ENCODE measurements at regions not wholly inside any gene's neighbourhood (a gene's known extent, or its start where the extent isn't known, plus 50 kb on each side); places are given as distances from the start of the nearest gene placed in this dataset.

- Mint-ChIP-seq H3K4me3 (ENCODE audit: unreplicated experiment) (no peak overlapping the region), H3K9me3 (ENCODE audit: unreplicated experiment) (peaks cover 41% of the 10 kb centered on the region), H3K4me1 (ENCODE audit: insufficient read depth, unreplicated experiment) (no peaks in the 10 kb centered on the region), H3K36me3 (ENCODE audit: insufficient read depth, unreplicated experiment) (no peaks in the 10 kb centered on the region), H3K27ac (ENCODE audit: low read depth, unreplicated experiment) (no peak overlapping the region), H3K27me3 (ENCODE audit: insufficient read depth, unreplicated experiment) (no peaks in the 10 kb centered on the region)
- BruUV-seq (replicated peaks): no TSS peak
- ChIA-PET CTCF (no interaction called here), POLR2A (no interaction called here)
- intact Hi-C loops (cut with micrococcal nuclease): no loop called here
- DNase-seq (ENCODE audit: unreplicated experiment): no peak
- no peak for TF ChIP-seq CTCF (IDR thresholded peaks at IDR 0.05; ENCODE audit: unreplicated experiment)
These were observed 232.4 kb upstream of the AJAP1 start for GRCh38 chr1:4421986-4422385.

- no peaks in the 10 kb centered on the region for H3K27me3 Mint-ChIP-seq (ENCODE audit: insufficient read depth, unreplicated experiment)
- ChIA-PET CTCF (interaction anchor here (0.6 kb wide), 1 partner anchor 382 kb away, joined by 3 read pairs; no protein-coding TSS in a partner anchor), POLR2A (no interaction called here)
- H3K27ac Mint-ChIP-seq (ENCODE audit: low read depth, unreplicated experiment): no peak overlapping the region
- no peak overlapping the region for H3K4me3 Mint-ChIP-seq (ENCODE audit: unreplicated experiment)
- H3K9me3 Mint-ChIP-seq (ENCODE audit: unreplicated experiment): peaks cover 42% of the 10 kb centered on the region
- BruUV-seq (replicated peaks): no TSS peak
- no peaks in the 10 kb centered on the region for H3K36me3 Mint-ChIP-seq (ENCODE audit: insufficient read depth, unreplicated experiment)
- no peak for TF ChIP-seq CTCF (IDR thresholded peaks at IDR 0.05; ENCODE audit: unreplicated experiment)
- H3K4me1 Mint-ChIP-seq (ENCODE audit: insufficient read depth, unreplicated experiment): no peaks in the 10 kb centered on the region
- no peak for DNase-seq (ENCODE audit: unreplicated experiment)
- intact Hi-C loops (cut with micrococcal nuclease): no loop called here
These were observed 231.7 kb upstream of the AJAP1 start for GRCh38 chr1:4422504-4423289.

- Mint-ChIP-seq H3K27ac (ENCODE audit: low read depth, unreplicated experiment) (no peak overlapping the region), H3K9me3 (ENCODE audit: unreplicated experiment) (peaks cover 26% of the 10 kb centered on the region), H3K4me1 (ENCODE audit: insufficient read depth, unreplicated experiment) (no peaks in the 10 kb centered on the region), H3K27me3 (ENCODE audit: insufficient read depth, unreplicated experiment) (no peaks in the 10 kb centered on the region), H3K4me3 (ENCODE audit: unreplicated experiment) (no peak overlapping the region), H3K36me3 (ENCODE audit: insufficient read depth, unreplicated experiment) (no peaks in the 10 kb centered on the region)
- intact Hi-C loops (cut with micrococcal nuclease): no loop called here
- no peak for TF ChIP-seq CTCF (IDR thresholded peaks at IDR 0.05; ENCODE audit: unreplicated experiment)
- DNase-seq (ENCODE audit: unreplicated experiment): no peak
- POLR2A ChIA-PET: no interaction called here
- CTCF ChIA-PET: no interaction called here
- no TSS peak for BruUV-seq (replicated peaks)
These were observed 230.2 kb upstream of the AJAP1 start for GRCh38 chr1:4424254-4424653.

- ChIA-PET CTCF (no interaction called here), POLR2A (no interaction called here)
- BruUV-seq (replicated peaks): no TSS peak
- Mint-ChIP-seq H3K36me3 (ENCODE audit: insufficient read depth, unreplicated experiment) (no peaks in the 10 kb centered on the region), H3K4me3 (ENCODE audit: unreplicated experiment) (no peak overlapping the region), H3K4me1 (ENCODE audit: insufficient read depth, unreplicated experiment) (no peaks in the 10 kb centered on the region), H3K27me3 (ENCODE audit: insufficient read depth, unreplicated experiment) (no peaks in the 10 kb centered on the region), H3K9me3 (ENCODE audit: unreplicated experiment) (peaks cover 21% of the 10 kb centered on the region), H3K27ac (ENCODE audit: low read depth, unreplicated experiment) (no peak overlapping the region)
- TF ChIP-seq CTCF (IDR thresholded peaks at IDR 0.05; ENCODE audit: unreplicated experiment): no peak
- intact Hi-C loops (cut with micrococcal nuclease): no loop called here
- DNase-seq (ENCODE audit: unreplicated experiment): no peak
These were observed 229.6 kb upstream of the AJAP1 start for GRCh38 chr1:4424766-4425165.

Data from MCF 10A (cell line).